Sigmoid colon (tissue), 6 donors: ENCODE measurements at regions not wholly inside any gene's neighbourhood (a gene's known extent, or its start where the extent isn't known, plus 50 kb on each side); places are given as distances from the start of the nearest gene placed in this dataset.

ENCODE experiments used
- DNase-seq: peaks from one replicate; pipeline ENCODE4 v3.0.0-alpha.2; 2019
- H3K27ac ChIP-seq, 4 donors: fragments of 200-600 bp; sonication (generic); one replicate each; pipeline ENCODE4 v1.5.1; 2016 to 2019; ENCODE audit warnings: mild to moderate bottlenecking in 1 of 4
- H3K27me3 ChIP-seq, 3 donors: fragments of 200-600 bp; sonication (generic); one replicate each; pipeline ENCODE4 v1.5.1; 2019; ENCODE audit warnings: mild to moderate bottlenecking in 1 of 3
- H3K36me3 ChIP-seq, 4 donors: fragments of 200-600 bp; sonication (generic); one replicate each; pipeline ENCODE4 v1.5.1; 2016 to 2019
- H3K4me1 ChIP-seq, 4 donors: fragments of 200-600 bp; sonication (generic); one replicate each; pipeline ENCODE4 v1.5.1; 2017 to 2019
- H3K4me3 ChIP-seq, 4 donors: fragments of 200-600 bp; sonication (generic); one replicate each; pipeline ENCODE4 v1.5.1; 2017 to 2019; ENCODE audit warnings: mild to moderate bottlenecking in 2 of 4, moderate library complexity in 1 of 4
- H3K9me3 ChIP-seq, 4 donors: fragments of 200-600 bp in 3 of 4; sonication (generic) in 3 of 4; one replicate each; pipeline versions ENCODE4 v1.5.1 to v1.6.1; 2013 to 2019
- CTCF ChIP-seq, 4 experiments: fragments of 450-650 bp in 3 of 4; fragments of 200-600 bp in 1 of 4; IDR thresholded peaks; one replicate each; pipeline ENCODE4 v1.5.1; 2016 to 2019; ENCODE audit warnings: antibody characterized with exemption in 4 of 4, mild to moderate bottlenecking in 3 of 4, moderate library complexity in 2 of 4
- EP300 ChIP-seq, 4 donors: sonication (generic); formaldehyde crosslinking; IDR thresholded peaks; one replicate each; pipeline ENCODE4 v1.6.1; 2017; ENCODE audit warnings: antibody characterized with exemption in 4 of 4
- POLR2A ChIP-seq, 2 donors: fragments of 450-650 bp; IDR thresholded peaks; one replicate each; pipeline ENCODE4 v1.6.1; 2016; ENCODE audit warnings: antibody characterized with exemption in 2 of 2, mild to moderate bottlenecking in 2 of 2, moderate library complexity in 2 of 2
- POLR2AphosphoS5 ChIP-seq, 4 donors: sonication (generic); formaldehyde crosslinking; IDR thresholded peaks; one replicate each; pipeline ENCODE4 v1.6.1; 2017; ENCODE audit warnings: antibody characterized with exemption in 4 of 4
- WGBS, 2 donors: extraction: QIAGEN DNeasy Blood & Tissue Kit; methylation state at CpG; one replicate each; pipeline ENCODE4 v1.1.7; 2013; 5-methylcytosine and 5-hydroxymethylcytosine counted together
- intact Hi-C: fragments of 100-400 bp; cut with DNase I; formaldehyde crosslinking; loops from one replicate; pipeline ENCODE4 v1.15.1; 2023
- donor health status: healthy with polysubstance abuse.
- donor health status: healthy.

- WGBS, 2 donors = 45 to 55% methylated on average over 1 of the region's 1 CpG
- Histone ChIP-seq H3K27ac (no peak overlapping the region), H3K4me1 (peaks cover 0 to 21% (median 19%) of the 10 kb centered on the region in 4 donors), H3K36me3 (no peaks in the 10 kb centered on the region), H3K27me3 (no peaks in the 10 kb centered on the region), H3K4me3 (no peak overlapping the region), H3K9me3 (no peaks in the 10 kb centered on the region)
- intact Hi-C loops = no loop called here
- TF ChIP-seq EP300 (IDR thresholded peaks at IDR 0.05) (no peak), CTCF (IDR thresholded peaks at IDR 0.05) (no peak), POLR2A (IDR thresholded peaks at IDR 0.05) (no peak)
- no peak for DNase-seq
Observed at GRCh38 chr13:33547035-33547434, 261.5 kb upstream of the STARD13 start.

GRCh38 chr13:33548069-33548468, 262.5 kb upstream of the STARD13 start:
- intact Hi-C loops = no loop called here
- H3K27me3 ChIP-seq = no peaks in the 10 kb centered on the region
- H3K4me1 ChIP-seq = peaks cover 0 to 21% (median 18%) of the 10 kb centered on the region in 4 donors
- no peak for TF ChIP-seq POLR2AphosphoS5 (IDR thresholded peaks at IDR 0.05)
- TF ChIP-seq EP300 (IDR thresholded peaks at IDR 0.05) = no peak
- TF ChIP-seq POLR2A (IDR thresholded peaks at IDR 0.05) = no peak
- no peak for TF ChIP-seq CTCF (IDR thresholded peaks at IDR 0.05)
- H3K27ac ChIP-seq = no peak overlapping the region
- no peaks in the 10 kb centered on the region for H3K9me3 ChIP-seq
- DNase-seq = no peak
- no peaks in the 10 kb centered on the region for H3K36me3 ChIP-seq
- H3K4me3 ChIP-seq = no peak overlapping the region

GRCh38 chr13:33550276-33550675, 264.7 kb upstream of the STARD13 start:
- Histone ChIP-seq H3K27ac (no peak overlapping the region), H3K27me3 (no peaks in the 10 kb centered on the region), H3K9me3 (no peaks in the 10 kb centered on the region), H3K36me3 (no peaks in the 10 kb centered on the region), H3K4me3 (no peak overlapping the region), H3K4me1 (peaks cover 0 to 8% (median 3%) of the 10 kb centered on the region in 4 donors)
- intact Hi-C loops = no loop called here
- DNase-seq = no peak
- TF ChIP-seq POLR2AphosphoS5 (IDR thresholded peaks at IDR 0.05) (no peak), POLR2A (IDR thresholded peaks at IDR 0.05) (no peak), EP300 (IDR thresholded peaks at IDR 0.05) (no peak), CTCF (IDR thresholded peaks at IDR 0.05) (no peak)
- WGBS, 2 donors = 93 to 94% methylated on average over 3 of the region's 3 CpGs

GRCh38 chr13:33550885-33551284, 265.3 kb upstream of the STARD13 start:
- DNase-seq = no peak
- H3K36me3 ChIP-seq = no peaks in the 10 kb centered on the region
- 93 to 95% methylated on average over 2 of the region's 2 CpGs for WGBS, 2 donors
- H3K9me3 ChIP-seq = no peaks in the 10 kb centered on the region
- no peak overlapping the region for H3K27ac ChIP-seq
- H3K4me1 ChIP-seq = peaks cover 0 to 12% (median 5%) of the 10 kb centered on the region in 4 donors
- no peak for TF ChIP-seq POLR2AphosphoS5 (IDR thresholded peaks at IDR 0.05)
- TF ChIP-seq POLR2A (IDR thresholded peaks at IDR 0.05) = no peak
- no peak for TF ChIP-seq EP300 (IDR thresholded peaks at IDR 0.05)
- TF ChIP-seq CTCF (IDR thresholded peaks at IDR 0.05) = no peak
- intact Hi-C loops = no loop called here
- H3K4me3 ChIP-seq = no peak overlapping the region
- no peaks in the 10 kb centered on the region for H3K27me3 ChIP-seq
